ENCODE measurements at regions not wholly inside any gene's neighbourhood (a gene's known extent, or its start where the extent isn't known, plus 50 kb on each side); places are given as distances from the start of the nearest gene placed in this dataset.
"Not testable (repeated sequence)": the region's sequence is repeated elsewhere in the genome, so short reads cannot be mapped to it uniquely, and the experiment has no call there.

- DNase-seq, result peak; percentile 61
Measured at GRCh38 chr15:31488437-31489204, 162.0 kb downstream of the KLF13 start.

- no peak for DNase-seq
Measured at GRCh38 chr15:31489281-31489680, 162.6 kb downstream of the KLF13 start.

- peak; percentile 19 for DNase-seq
Measured at GRCh38 chr15:31489801-31490646, 163.4 kb downstream of the KLF13 start.

GRCh38 chr15:31494786-31495185 lies 168.2 kb downstream of the KLF13 start:
- no peak for DNase-seq

- DNase-seq, result no peak
Measured at GRCh38 chr15:31495281-31495680, 168.6 kb downstream of the KLF13 start.

GRCh38 chr15:31497838-31498237 lies 171.2 kb downstream of the KLF13 start:
- no peak for DNase-seq

- no peak for DNase-seq
Measured at GRCh38 chr15:31498329-31498728, 171.7 kb downstream of the KLF13 start.

GRCh38 chr15:31498756-31499155 lies 172.1 kb downstream of the KLF13 start:
- DNase-seq, result no peak

GRCh38 chr15:31499236-31499952 lies 172.8 kb downstream of the KLF13 start:
- DNase-seq, result no peak

GRCh38 chr15:31499953-31500765 lies 173.5 kb downstream of the KLF13 start:
- no peak for DNase-seq

GRCh38 chr15:31500766-31501449 lies 174.3 kb downstream of the KLF13 start:
- DNase-seq, result no peak

GRCh38 chr15:31501536-31502157 lies 175.0 kb downstream of the KLF13 start:
- no peak for DNase-seq

- DNase-seq, result no peak
Measured at GRCh38 chr15:31502541-31503229, 176.1 kb downstream of the KLF13 start.

- DNase-seq, result no peak
Measured at GRCh38 chr15:31503256-31503655, 176.6 kb downstream of the KLF13 start.

- no peak for DNase-seq
Measured at GRCh38 chr15:31503758-31504461, 177.3 kb downstream of the KLF13 start.

- no peak for DNase-seq
Measured at GRCh38 chr15:31504462-31504839, 177.8 kb downstream of the KLF13 start.

GRCh38 chr15:31507573-31507972 lies 180.9 kb downstream of the KLF13 start:
- not testable (repeated sequence) for DNase-seq

GRCh38 chr15:31508656-31509055 lies 182.0 kb downstream of the KLF13 start:
- no peak for DNase-seq

GRCh38 chr15:31510057-31510456 lies 183.4 kb downstream of the KLF13 start:
- DNase-seq, result peak; percentile 1

- DNase-seq, result no peak
Measured at GRCh38 chr15:31511707-31512310, 185.2 kb downstream of the KLF13 start.
